ENCODE measurements at regions not wholly inside any gene's neighbourhood (a gene's known extent, or its start where the extent isn't known, plus 50 kb on each side); places are given as distances from the start of the nearest gene placed in this dataset.

- DNase-seq (ENCODE audit: low read depth) = no peak
- H3K4me3 ChIP-seq (ENCODE audit: low read length) = no peak overlapping the region
Observed at GRCh38 chr20:10823585-10823984, 149.8 kb upstream of the JAG1 start.

GRCh38 chr20:10824750-10825500 is 151.1 kb upstream of the JAG1 start:
- H3K4me3 ChIP-seq (ENCODE audit: low read length) = no peak overlapping the region
- TF ChIP-seq, protein P1, sequence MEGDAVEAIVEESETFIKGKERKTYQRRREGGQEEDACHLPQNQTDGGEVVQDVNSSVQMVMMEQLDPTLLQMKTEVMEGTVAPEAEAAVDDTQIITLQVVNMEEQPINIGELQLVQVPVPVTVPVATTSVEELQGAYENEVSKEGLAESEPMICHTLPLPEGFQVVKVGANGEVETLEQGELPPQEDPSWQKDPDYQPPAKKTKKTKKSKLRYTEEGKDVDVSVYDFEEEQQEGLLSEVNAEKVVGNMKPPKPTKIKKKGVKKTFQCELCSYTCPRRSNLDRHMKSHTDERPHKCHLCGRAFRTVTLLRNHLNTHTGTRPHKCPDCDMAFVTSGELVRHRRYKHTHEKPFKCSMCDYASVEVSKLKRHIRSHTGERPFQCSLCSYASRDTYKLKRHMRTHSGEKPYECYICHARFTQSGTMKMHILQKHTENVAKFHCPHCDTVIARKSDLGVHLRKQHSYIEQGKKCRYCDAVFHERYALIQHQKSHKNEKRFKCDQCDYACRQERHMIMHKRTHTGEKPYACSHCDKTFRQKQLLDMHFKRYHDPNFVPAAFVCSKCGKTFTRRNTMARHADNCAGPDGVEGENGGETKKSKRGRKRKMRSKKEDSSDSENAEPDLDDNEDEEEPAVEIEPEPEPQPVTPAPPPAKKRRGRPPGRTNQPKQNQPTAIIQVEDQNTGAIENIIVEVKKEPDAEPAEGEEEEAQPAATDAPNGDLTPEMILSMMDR (IDR thresholded peaks at IDR 0.05; ENCODE audit: insufficient read depth, low read depth, low read length, missing control alignments) = no peak
- no peak for DNase-seq (ENCODE audit: low read depth)

More at GRCh38 chr20:10823585-10823984, 149.8 kb upstream of the JAG1 start:
- TF ChIP-seq, protein P1 (IDR thresholded peaks at IDR 0.05; ENCODE audit: insufficient read depth, low read depth, low read length, missing control alignments) = no peak

GRCh38 chr20:10826111-10826510 is 152.3 kb upstream of the JAG1 start:
- DNase-seq (ENCODE audit: low read depth) = no peak
- TF ChIP-seq, protein P1 (IDR thresholded peaks at IDR 0.05; ENCODE audit: insufficient read depth, low read depth, low read length, missing control alignments) = no peak

GRCh38 chr20:10828180-10828579 is 154.4 kb upstream of the JAG1 start:
- no peak overlapping the region for H3K4me3 ChIP-seq (ENCODE audit: low read length)
- no peak for DNase-seq (ENCODE audit: low read depth)
- TF ChIP-seq, protein P1 (IDR thresholded peaks at IDR 0.05; ENCODE audit: insufficient read depth, low read depth, low read length, missing control alignments) = no peak

More at GRCh38 chr20:10826111-10826510, 152.3 kb upstream of the JAG1 start:
- H3K4me3 ChIP-seq (ENCODE audit: low read length) = no peak overlapping the region

DNA sequence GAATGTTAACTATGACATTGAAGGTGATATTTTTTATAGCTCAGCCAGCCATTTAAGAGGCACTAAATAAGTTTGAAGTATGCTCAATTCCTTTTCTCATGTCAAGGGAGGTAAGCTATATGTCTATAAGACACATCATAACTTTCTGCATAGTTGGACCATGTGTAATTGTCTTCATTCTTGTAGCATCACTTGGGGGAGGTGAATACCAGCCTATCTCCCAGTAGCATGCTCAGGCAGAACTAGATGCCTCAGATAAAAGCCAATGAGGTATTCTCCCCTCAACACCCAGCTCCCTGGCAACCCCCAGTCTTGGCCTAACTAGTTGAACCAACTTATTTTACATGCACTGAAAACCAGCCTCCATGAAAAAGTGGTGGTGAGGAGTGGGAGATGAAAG is 158.3 kb upstream of the JAG1 start:
- H3K4me3 ChIP-seq (ENCODE audit: low read length) = no peak overlapping the region

GRCh38 chr20:10837901-10838300 is 164.1 kb upstream of the JAG1 start:
- DNase-seq (ENCODE audit: low read depth) = no peak
- TF ChIP-seq, protein P1 (IDR thresholded peaks at IDR 0.05; ENCODE audit: insufficient read depth, low read depth, low read length, missing control alignments) = no peak
- H3K4me3 ChIP-seq (ENCODE audit: low read length) = no peak overlapping the region

More for the DNA sequence above, 158.3 kb upstream of the JAG1 start:
- peak; percentile 73 for DNase-seq (ENCODE audit: low read depth)
- TF ChIP-seq, protein P1 (IDR thresholded peaks at IDR 0.05; ENCODE audit: insufficient read depth, low read depth, low read length, missing control alignments) = no peak

GRCh38 chr20:10842116-10842515 is 168.3 kb upstream of the JAG1 start:
- H3K4me3 ChIP-seq (ENCODE audit: low read length) = no peak overlapping the region
- TF ChIP-seq, protein P1 (IDR thresholded peaks at IDR 0.05; ENCODE audit: insufficient read depth, low read depth, low read length, missing control alignments) = no peak
- DNase-seq (ENCODE audit: low read depth) = no peak

All from epithelial cell of esophagus (primary cell).